AG04450 (cell line): ENCODE measurements at regions not wholly inside any gene's neighbourhood (a gene's known extent, or its start where the extent isn't known, plus 50 kb on each side); places are given as distances from the start of the nearest gene placed in this dataset.

Experiments used
- CTCF ChIA-PET: fragments of 300-600, 350-600 bp; formaldehyde crosslinking; extraction: SDS; loops from one replicate; lab custom pipeline; 2022; ENCODE audit warnings: antibody characterized with exemption, inconsistent platforms; lab: Charles Lee
- POLR2A ChIA-PET: fragments of 350-600 bp; formaldehyde crosslinking; extraction: SDS; loops from one replicate; lab custom pipeline; 2021; ENCODE audit warnings: antibody characterized with exemption, inconsistent platforms; lab: Yijun Ruan, JAX
- DNase-seq: peaks from one replicate; pipeline ENCODE4 v3.0.0-alpha.2; 2011; ENCODE audit warnings: low read depth, low spot score
- H3K27ac ChIP-seq: one replicate; pipeline ENCODE4 v1.5.1; 2012; ENCODE audit warnings: low read depth, low read length, control low read depth
- H3K27me3 ChIP-seq: one replicate; pipeline ENCODE4 v1.6.0; 2012; ENCODE audit warnings: low read length; ENCODE audit not compliant: control insufficient read depth, insufficient read depth
- H3K4me3 ChIP-seq: 2 replicates; pipeline ENCODE4 v1.5.1; 2011; ENCODE audit warnings: mild to moderate bottlenecking, low read depth, low read length, control low read depth
- H3K9me3 ChIP-seq: 2 replicates; pipeline ENCODE4 v1.5.1; 2012; ENCODE audit warnings: low read length; ENCODE audit not compliant: control insufficient read depth, insufficient read depth
- CTCF ChIP-seq: IDR thresholded peaks from 2 replicates; pipeline ENCODE4 v1.5.1; 2011; ENCODE audit warnings: low read depth, low read length, control low read depth, inconsistent platforms

DNA sequence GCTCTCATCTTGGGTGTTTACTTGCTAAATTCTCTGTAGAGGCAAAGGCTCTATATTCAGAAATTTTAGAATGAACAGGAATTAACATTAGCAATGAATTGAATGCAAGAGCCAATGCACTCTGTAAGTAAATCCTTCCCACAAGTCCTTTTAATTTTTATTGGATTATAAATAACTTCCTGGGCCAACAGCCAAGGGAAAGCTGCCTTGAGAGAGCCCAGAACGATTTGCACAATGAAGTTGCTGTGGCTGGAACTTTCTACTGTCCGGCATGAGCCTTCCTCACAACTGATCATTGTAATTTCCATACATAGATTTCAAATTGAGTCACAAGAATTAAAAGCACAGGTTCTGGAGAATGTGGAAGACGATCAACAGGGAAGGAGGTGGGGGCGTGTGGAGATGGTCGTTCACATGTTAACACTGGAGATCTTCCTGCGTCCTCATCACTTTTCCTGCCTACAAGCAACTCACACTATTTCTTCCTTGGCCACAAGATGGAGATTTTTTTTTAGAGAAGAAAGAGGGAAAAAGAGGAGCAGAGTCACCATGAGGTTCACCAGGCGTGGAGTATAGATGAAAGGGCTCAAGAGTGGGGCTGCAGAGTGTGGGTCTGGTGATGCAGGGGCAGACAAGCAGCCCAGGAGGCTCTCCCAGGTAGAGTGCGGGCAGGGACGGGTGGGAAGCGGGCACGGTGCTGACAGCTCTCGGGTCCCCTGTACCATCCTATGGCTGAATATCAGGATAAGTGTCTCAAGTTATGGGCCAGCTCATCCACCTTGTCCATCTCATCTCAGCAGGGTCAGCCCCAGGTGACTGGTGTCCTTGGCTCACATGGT is 110.7 kb downstream of the SOX1 start:
- Histone ChIP-seq H3K27ac (no peak overlapping the region), H3K9me3 (peaks cover 71% of the 10 kb centered on the region), H3K4me3 (no peak overlapping the region), H3K27me3 (no peaks in the 10 kb centered on the region)
- POLR2A ChIA-PET: no interaction called here
- no peak for DNase-seq
- CTCF ChIA-PET: no interaction called here
- TF ChIP-seq CTCF: no peak

GRCh38 chr13:112178769-112179168 is 111.8 kb downstream of the SOX1 start:
- TF ChIP-seq CTCF: no peak
- ChIA-PET POLR2A (no interaction called here), CTCF (no interaction called here)
- Histone ChIP-seq H3K27ac (no peak overlapping the region), H3K27me3 (no peaks in the 10 kb centered on the region), H3K4me3 (no peak overlapping the region), H3K9me3 (peaks cover 76% of the 10 kb centered on the region)
- no peak for DNase-seq

DNA sequence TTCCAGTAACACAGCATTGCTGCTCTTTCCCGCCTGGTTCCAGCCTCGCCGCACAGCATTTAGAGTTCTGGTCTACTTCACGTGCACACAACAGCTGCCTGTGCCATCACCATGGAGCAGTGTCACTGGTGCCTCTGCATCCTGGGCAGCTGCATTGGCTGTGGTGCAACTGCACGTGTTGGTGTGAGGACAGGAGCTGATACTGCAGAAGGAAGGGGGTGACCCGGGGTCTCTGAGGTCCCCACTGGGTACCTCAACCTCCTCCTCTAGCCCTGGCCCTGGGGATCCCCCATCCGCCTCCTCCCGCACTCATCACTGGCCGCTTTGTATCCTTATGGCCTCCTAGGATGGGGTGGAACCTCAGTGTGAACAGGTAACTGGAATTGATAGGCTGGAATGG is 112.5 kb downstream of the SOX1 start:
- no peaks in the 10 kb centered on the region for H3K27me3 ChIP-seq
- ChIA-PET POLR2A (no interaction called here), CTCF (no interaction called here)
- no peak overlapping the region for H3K27ac ChIP-seq
- TF ChIP-seq CTCF: no peak
- no peak overlapping the region for H3K4me3 ChIP-seq
- peaks cover 83% of the 10 kb centered on the region for H3K9me3 ChIP-seq
- no peak for DNase-seq

DNA sequence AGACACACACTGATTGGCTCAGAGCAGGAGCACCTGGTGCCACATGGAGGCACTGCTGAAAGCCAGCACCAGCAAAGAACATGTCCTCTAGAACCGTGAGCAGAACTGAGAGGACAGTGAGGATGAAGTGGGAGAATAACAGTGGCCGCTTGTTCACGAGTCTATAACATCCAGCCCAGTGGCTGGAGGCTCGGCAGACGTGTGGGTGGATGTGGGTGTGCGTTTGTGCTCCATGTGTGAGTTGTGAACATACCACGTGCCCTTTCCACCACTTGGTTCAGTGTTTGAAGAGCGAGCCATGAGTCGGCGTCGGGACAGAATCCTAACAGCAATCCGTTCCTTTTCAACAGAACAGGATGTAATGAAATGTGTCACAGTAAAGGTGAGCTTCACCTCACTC is 113.0 kb downstream of the SOX1 start:
- Histone ChIP-seq H3K4me3 (no peak overlapping the region), H3K27ac (no peak overlapping the region), H3K9me3 (peaks cover 87% of the 10 kb centered on the region), H3K27me3 (no peaks in the 10 kb centered on the region)
- CTCF ChIA-PET: no interaction called here
- POLR2A ChIA-PET: no interaction called here
- DNase-seq: no peak
- TF ChIP-seq CTCF: no peak

GRCh38 chr13:112181336-112182067 is 114.6 kb downstream of the SOX1 start:
- ChIA-PET CTCF (no interaction called here), POLR2A (no interaction called here)
- DNase-seq: no peak
- TF ChIP-seq CTCF: no peak
- Histone ChIP-seq H3K27ac (no peak overlapping the region), H3K9me3 (peaks cover 86% of the 10 kb centered on the region), H3K4me3 (no peak overlapping the region), H3K27me3 (no peaks in the 10 kb centered on the region)
